GM12878 (cell line): ENCODE measurements at regions not wholly inside any gene's neighbourhood (a gene's known extent, or its start where the extent isn't known, plus 50 kb on each side); places are given as distances from the start of the nearest gene placed in this dataset.

Experiments
- ATAC-seq: fragments of 200-7000 bp; cut with Tn5 transposase; 3 replicates; pipeline ENCODE4 v1.9.1; 2020; ENCODE audit warnings: mild to moderate bottlenecking, moderate library complexity
- BruUV-seq: library from RNA; stranded (reverse); fragments of 400-500 nt; replicated peaks from 2 replicates; lab custom pipeline; 2021; lab: Mats Ljungman, UMichigan
- CTCF ChIA-PET: fragments of 300-600 bp; sonication (Branson Sonifier 250); formaldehyde crosslinking; extraction: SDS; loops from one replicate; lab custom pipeline; 2021; ENCODE audit warnings: inconsistent platforms; lab: Yijun Ruan, JAX
- POLR2A ChIA-PET: fragments of 350-600 bp; formaldehyde crosslinking; extraction: SDS; loops from one replicate; lab custom pipeline; 2021; ENCODE audit warnings: inconsistent platforms; lab: Charles Lee
- RAD21 ChIA-PET: fragments of 300-600 bp; sonication (Branson Sonifier 250); formaldehyde crosslinking; loops from one replicate; lab custom pipeline; 2023; ENCODE audit warnings: antibody characterized with exemption; ENCODE audit not compliant: unreplicated experiment; lab: Charles Lee
- SMC1A ChIA-PET: fragments of 300-600 bp; sonication (Branson Sonifier 250); formaldehyde crosslinking; loops from one replicate; lab custom pipeline; 2023; ENCODE audit not compliant: unreplicated experiment, uncharacterized antibody; lab: Charles Lee
- DNase-seq: peaks from one replicate; pipeline ENCODE4 v3.0.0-alpha.2; 2011; ENCODE audit warnings: low read depth, low spot score
- FAIRE-seq: peaks from 3 replicates; lab custom pipeline; 2011; peaks lifted over from hg19 to GRCh38; lab: Jason Lieb, UNC
- H2AFZ ChIP-seq: 2 replicates; pipeline ENCODE4 v1.6.0; 2011; ENCODE audit warnings: low read depth, low read length, control low read depth; ENCODE audit not compliant: control insufficient read depth
- H3K27ac ChIP-seq: 2 replicates; pipeline ENCODE4 v1.5.1; 2011; ENCODE audit warnings: control low read depth; ENCODE audit not compliant: control insufficient read depth, insufficient read depth
- H3K27me3 ChIP-seq, 2 experiments: replicated peaks in 1 of 2; 2 replicates each; pipeline versions ENCODE4 v1.6.0 to v1.6.1; 2011; ENCODE audit warnings: low read length in 1 of 2; ENCODE audit not compliant: control insufficient read depth in 2 of 2, insufficient read depth in 2 of 2
- H3K36me3 ChIP-seq, 2 experiments: 2 replicates each; pipeline ENCODE4 v1.5.1; 2011; ENCODE audit warnings: low read length in 1 of 2; ENCODE audit not compliant: control insufficient read depth in 2 of 2, insufficient read depth in 2 of 2
- H3K4me1 ChIP-seq: 2 replicates; pipeline ENCODE4 v1.6.1; 2011; ENCODE audit warnings: mild to moderate bottlenecking, low read length, moderate library complexity, mixed read lengths; ENCODE audit not compliant: control insufficient read depth, insufficient read depth
- H3K4me2 ChIP-seq: 2 replicates; pipeline ENCODE4 v1.6.0; 2011; ENCODE audit warnings: control low read depth; ENCODE audit not compliant: control insufficient read depth, insufficient read depth
- H3K4me3 ChIP-seq: fragments of 200-600 bp; sonication (generic); 2 replicates; pipeline ENCODE4 v1.5.1; 2016
- H3K79me2 ChIP-seq: 2 replicates; pipeline ENCODE4 v1.6.0; 2011; ENCODE audit warnings: low read length; ENCODE audit not compliant: control insufficient read depth, insufficient read depth
- H3K9ac ChIP-seq: 2 replicates; pipeline ENCODE4 v1.8.0; 2011; ENCODE audit warnings: low read length, control low read depth, mixed read lengths; ENCODE audit not compliant: control insufficient read depth, insufficient read depth
- H3K9me3 ChIP-seq: replicated peaks from 3 replicates; pipeline ENCODE4 v1.5.1; 2011; ENCODE audit warnings: mild to moderate bottlenecking, low read length; ENCODE audit not compliant: control insufficient read depth, insufficient read depth
- H4K20me1 ChIP-seq: 2 replicates; pipeline ENCODE4 v1.6.0; 2011; ENCODE audit not compliant: control insufficient read depth, insufficient read depth
- ASH2L ChIP-seq: fragments of 300-600, 200-600 bp; sonication (generic); IDR thresholded peaks from 2 replicates; pipeline ENCODE4 v1.6.1; 2017; ENCODE audit warnings: low read depth, mild to moderate bottlenecking, borderline replicate concordance
- EED ChIP-seq: sonication (generic); IDR thresholded peaks from 2 replicates; pipeline ENCODE4 v1.6.1; 2016; ENCODE audit warnings: antibody characterized with exemption, low read depth
- IKZF2 ChIP-seq, 2 experiments: fragments of 450-650 bp; IDR thresholded peaks; 2 replicates each; pipeline ENCODE4 v1.6.1; 2017; ENCODE audit warnings: mild to moderate bottlenecking in 2 of 2, moderate library complexity in 2 of 2
- MXI1 ChIP-seq: fragments of 150-350 bp; IDR thresholded peaks from 2 replicates; pipeline ENCODE4 v1.6.1; 2011; ENCODE audit warnings: low read depth, mild to moderate bottlenecking, inconsistent platforms, low read length, improper control_type of control experiment
- RBBP5 ChIP-seq: fragments of 200-600 bp; sonication (generic); conservative IDR thresholded peaks from 2 replicates; pipeline ENCODE4 v1.6.1; 2016
- SP1 ChIP-seq: IDR thresholded peaks from one replicate; pipeline ENCODE4 v1.6.1; 2011; ENCODE audit warnings: low read depth, low read length
- SREBF1 ChIP-seq: IDR thresholded peaks from 2 replicates; pipeline ENCODE4 v1.6.1; 2012; ENCODE audit warnings: mild to moderate bottlenecking, low read length
- SRF ChIP-seq, 2 experiments: IDR thresholded peaks; 2 replicates each; pipeline ENCODE4 v1.6.1; 2011; ENCODE audit warnings: low read depth in 2 of 2, low read length in 2 of 2, mild to moderate bottlenecking in 1 of 2, moderate library complexity in 1 of 2
- YY1 ChIP-seq: IDR thresholded peaks from 2 replicates; pipeline ENCODE4 v1.6.1; 2011; ENCODE audit warnings: low read depth, mild to moderate bottlenecking, low read length
- ZBED1 ChIP-seq: IDR thresholded peaks from 2 replicates; pipeline ENCODE4 v1.6.1; 2016; ENCODE audit warnings: borderline replicate concordance
- ZNF217 ChIP-seq: fragments of 450-650 bp; IDR thresholded peaks from 2 replicates; pipeline ENCODE4 v1.6.1; 2017; ENCODE audit warnings: antibody characterized with exemption, mild to moderate bottlenecking
- ZNF622 ChIP-seq: fragments of 450-650 bp; IDR thresholded peaks from 2 replicates; pipeline ENCODE4 v1.6.1; 2017; ENCODE audit warnings: mild to moderate bottlenecking, inconsistent platforms
- WGBS: methylation state at CpG from one replicate; pipeline ENCODE4 v1.1.6; 2016; ENCODE audit warnings: low lambda C conversion rate; ENCODE audit not compliant: insufficient replicate concordance, insufficient coverage; ENCODE audit errors: missing lambda C conversion rate; 5-methylcytosine and 5-hydroxymethylcytosine counted together
- in situ Hi-C: fragments of 300-500 bp; cut with MboI; formaldehyde crosslinking; loops from 9 replicates; pipeline ENCODE4 v1.14.3; 2018; ENCODE audit warnings: mixed read lengths
- intact Hi-C: fragments of 100-400 bp; cut with micrococcal nuclease; formaldehyde crosslinking; loops from one replicate; pipeline ENCODE4 v1.14.2; 2022; ENCODE audit not compliant: unreplicated experiment
- TF ChIP-seq, protein P1 (sequence below): fragments of 450-650 bp; formaldehyde crosslinking; IDR thresholded peaks from 2 replicates; pipeline ENCODE4 v1.5.0; 2022; ENCODE audit warnings: mild to moderate bottlenecking, missing genetic modification characterization
- TF ChIP-seq, protein P2 (sequence below): fragments of 450-650 bp; IDR thresholded peaks from 2 replicates; pipeline ENCODE4 v1.6.1; 2016; ENCODE audit warnings: mild to moderate bottlenecking
- TF ChIP-seq, protein P3 (sequence below): IDR thresholded peaks from 2 replicates; pipeline ENCODE4 v1.6.1; 2012; ENCODE audit warnings: low read depth, low read length, improper control_type of control experiment

DNA sequence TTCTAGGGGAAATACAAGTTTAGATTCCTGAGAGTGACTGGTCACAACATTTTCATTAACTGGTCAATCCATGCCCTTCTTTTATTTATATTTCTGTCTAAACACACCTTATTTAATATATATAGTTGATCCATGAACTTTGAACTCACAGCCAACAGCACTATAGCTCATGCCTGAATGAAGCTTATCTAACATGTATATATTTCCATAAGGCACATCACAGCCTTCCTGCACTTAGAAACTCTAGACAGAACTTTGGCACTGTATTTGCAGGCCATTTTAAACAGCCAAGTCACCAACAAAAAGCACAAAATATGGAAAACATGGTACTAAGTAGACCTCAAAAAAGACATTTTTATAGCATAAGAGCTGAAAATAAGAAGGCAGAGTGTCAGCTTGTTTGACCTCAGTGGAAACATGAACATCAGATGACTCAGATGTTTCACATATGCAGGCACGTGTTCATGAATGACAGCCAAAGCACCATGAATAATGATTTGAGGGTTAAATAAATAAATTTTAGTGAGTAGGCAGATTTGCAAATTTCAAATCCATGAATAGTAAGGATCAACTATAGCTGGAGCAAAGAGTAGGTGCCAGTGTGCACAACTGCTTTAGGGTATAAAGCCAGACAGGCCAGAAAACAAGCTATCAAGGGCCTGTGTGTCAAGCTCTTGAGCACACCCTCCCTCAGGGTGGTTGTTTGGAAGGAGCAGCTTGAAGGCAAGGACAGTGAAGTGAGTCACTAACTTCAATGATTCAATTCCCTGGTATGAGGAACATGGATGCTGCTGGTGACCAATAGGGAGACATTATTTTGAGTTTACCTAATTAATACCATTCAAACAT lies 88.9 kb upstream of the NT5E start (continued):
- TF ChIP-seq EED (no peak), YY1 (no peak)

DNA sequence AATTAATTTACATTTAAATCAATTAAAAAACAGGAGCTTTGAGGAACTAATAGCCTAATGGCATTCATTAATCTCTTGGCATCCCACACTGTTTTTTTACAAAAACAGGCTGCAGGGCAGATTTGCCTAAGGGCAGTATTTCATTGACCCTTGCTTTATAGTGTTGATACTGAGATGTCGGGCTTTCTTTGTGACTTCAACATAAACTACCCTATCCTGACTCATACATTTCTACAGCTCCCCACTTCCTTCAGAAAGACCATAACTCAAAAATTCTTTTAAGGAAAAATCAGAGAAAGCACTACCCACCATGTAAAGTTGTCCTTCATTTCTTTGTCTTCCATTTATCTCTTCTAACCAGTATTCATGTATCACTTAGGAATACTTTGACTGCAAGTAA lies 92.2 kb upstream of the NT5E start:
- intact Hi-C loops, result no loop called here
- Histone ChIP-seq H3K9ac (no peak overlapping the region), H3K27ac (no peak overlapping the region), H3K36me3 (no peaks in the 10 kb centered on the region), H3K79me2 (no peaks in the 10 kb centered on the region), H4K20me1 (no peaks in the 10 kb centered on the region), H3K9me3 (no peaks in the 10 kb centered on the region), H3K4me1 (no peaks in the 10 kb centered on the region), H2AFZ (no peak overlapping the region), H3K4me2 (no peak overlapping the region), H3K4me3 (no peak overlapping the region), H3K27me3 (no peaks in the 10 kb centered on the region)
- ATAC-seq, result no peak
- BruUV-seq, result no TSS peak
- ChIA-PET CTCF (interaction anchor here (0.9 to 6.4 kb wide), 3 partner anchors 39 to 179 kb away, joined by 3 to 119 read pairs (median 4); no protein-coding TSS in a partner anchor), SMC1A (interaction anchor here (0.6 to 6.5 kb wide), 7 partner anchors 8 to 179 kb away, joined by 3 to 117 read pairs (median 4); no protein-coding TSS in a partner anchor), RAD21 (interaction anchor here (1.0 to 6.1 kb wide), 4 partner anchors 92 to 126 kb away, joined by 3 to 64 read pairs (median 4); partner anchors contain the start of gene NT5E), POLR2A (no interaction called here)
- in situ Hi-C loops, result no loop called here
- WGBS, result 43% methylated on average over 1 of the region's 1 CpG
- no peak for FAIRE-seq
- TF ChIP-seq, protein P1, sequence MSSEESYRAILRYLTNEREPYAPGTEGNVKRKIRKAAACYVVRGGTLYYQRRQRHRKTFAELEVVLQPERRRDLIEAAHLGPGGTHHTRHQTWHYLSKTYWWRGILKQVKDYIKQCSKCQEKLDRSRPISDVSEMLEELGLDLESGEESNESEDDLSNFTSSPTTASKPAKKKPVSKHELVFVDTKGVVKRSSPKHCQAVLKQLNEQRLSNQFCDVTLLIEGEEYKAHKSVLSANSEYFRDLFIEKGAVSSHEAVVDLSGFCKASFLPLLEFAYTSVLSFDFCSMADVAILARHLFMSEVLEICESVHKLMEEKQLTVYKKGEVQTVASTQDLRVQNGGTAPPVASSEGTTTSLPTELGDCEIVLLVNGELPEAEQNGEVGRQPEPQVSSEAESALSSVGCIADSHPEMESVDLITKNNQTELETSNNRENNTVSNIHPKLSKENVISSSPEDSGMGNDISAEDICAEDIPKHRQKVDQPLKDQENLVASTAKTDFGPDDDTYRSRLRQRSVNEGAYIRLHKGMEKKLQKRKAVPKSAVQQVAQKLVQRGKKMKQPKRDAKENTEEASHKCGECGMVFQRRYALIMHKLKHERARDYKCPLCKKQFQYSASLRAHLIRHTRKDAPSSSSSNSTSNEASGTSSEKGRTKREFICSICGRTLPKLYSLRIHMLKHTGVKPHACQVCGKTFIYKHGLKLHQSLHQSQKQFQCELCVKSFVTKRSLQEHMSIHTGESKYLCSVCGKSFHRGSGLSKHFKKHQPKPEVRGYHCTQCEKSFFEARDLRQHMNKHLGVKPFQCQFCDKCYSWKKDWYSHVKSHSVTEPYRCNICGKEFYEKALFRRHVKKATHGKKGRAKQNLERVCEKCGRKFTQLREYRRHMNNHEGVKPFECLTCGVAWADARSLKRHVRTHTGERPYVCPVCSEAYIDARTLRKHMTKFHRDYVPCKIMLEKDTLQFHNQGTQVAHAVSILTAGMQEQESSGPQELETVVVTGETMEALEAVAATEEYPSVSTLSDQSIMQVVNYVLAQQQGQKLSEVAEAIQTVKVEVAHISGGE, result no peak
- TF ChIP-seq ZBED1, result no peak
- TF ChIP-seq, protein P2, sequence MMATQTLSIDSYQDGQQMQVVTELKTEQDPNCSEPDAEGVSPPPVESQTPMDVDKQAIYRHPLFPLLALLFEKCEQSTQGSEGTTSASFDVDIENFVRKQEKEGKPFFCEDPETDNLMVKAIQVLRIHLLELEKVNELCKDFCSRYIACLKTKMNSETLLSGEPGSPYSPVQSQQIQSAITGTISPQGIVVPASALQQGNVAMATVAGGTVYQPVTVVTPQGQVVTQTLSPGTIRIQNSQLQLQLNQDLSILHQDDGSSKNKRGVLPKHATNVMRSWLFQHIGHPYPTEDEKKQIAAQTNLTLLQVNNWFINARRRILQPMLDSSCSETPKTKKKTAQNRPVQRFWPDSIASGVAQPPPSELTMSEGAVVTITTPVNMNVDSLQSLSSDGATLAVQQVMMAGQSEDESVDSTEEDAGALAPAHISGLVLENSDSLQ, result no peak
- TF ChIP-seq ASH2L, result no peak
- TF ChIP-seq SRF (IDR thresholded peaks at IDR 0.05; ENCODE audit: low read depth in 2 of 2, low read length in 2 of 2), result no peak
- TF ChIP-seq, protein P3, sequence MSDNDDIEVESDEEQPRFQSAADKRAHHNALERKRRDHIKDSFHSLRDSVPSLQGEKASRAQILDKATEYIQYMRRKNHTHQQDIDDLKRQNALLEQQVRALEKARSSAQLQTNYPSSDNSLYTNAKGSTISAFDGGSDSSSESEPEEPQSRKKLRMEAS, result no peak
- no peak for TF ChIP-seq SREBF1
- no peak for TF ChIP-seq SP1
- TF ChIP-seq ZNF622, result no peak
- no peak for TF ChIP-seq IKZF2 (IDR thresholded peaks at IDR 0.05)
- no peak for TF ChIP-seq MXI1
- TF ChIP-seq RBBP5, result no peak
- no peak for TF ChIP-seq ZNF217
- no peak for DNase-seq
